H1 (cell line): ENCODE measurements at regions not wholly inside any gene's neighbourhood (a gene's known extent, or its start where the extent isn't known, plus 50 kb on each side); places are given as distances from the start of the nearest gene placed in this dataset.

Source experiments
- CTCF ChIA-PET: fragments of 300-600 bp; sonication (Branson Sonifier 250); formaldehyde crosslinking; loops from one replicate; lab custom pipeline; 2021; ENCODE audit not compliant: partially characterized antibody; lab: Charles Lee
- POLR2A ChIA-PET: fragments of 300-600 bp; sonication (Branson Sonifier 250); formaldehyde crosslinking; loops from one replicate; lab custom pipeline; 2021; ENCODE audit warnings: inconsistent platforms; ENCODE audit not compliant: partially characterized antibody; lab: Charles Lee
- DNase-seq, 2 experiments: peaks; one replicate each; pipeline versions ENCODE4 v3.0.0 to v3.0.0-alpha.2; 2010 to 2022; ENCODE audit warnings: low spot score in 2 of 2, low read depth in 1 of 2, mixed read lengths in 1 of 2
- FAIRE-seq: peaks from 2 replicates; lab custom pipeline; 2011; peaks lifted over from hg19 to GRCh38; lab: Jason Lieb, UNC
- H2AFZ ChIP-seq: 2 replicates; pipeline ENCODE4 v1.8.1; 2012; ENCODE audit warnings: low read length, inconsistent platforms
- H2AK5ac ChIP-seq: 2 replicates; pipeline ENCODE4 v1.6.1; 2013; ENCODE audit warnings: low read depth, low read length
- H2BK120ac ChIP-seq: replicated peaks from 2 replicates; pipeline ENCODE3; 2013; ENCODE audit warnings: low read depth, low read length, inconsistent platforms
- H2BK12ac ChIP-seq: 2 replicates; pipeline ENCODE4 v1.6.1; 2013; ENCODE audit warnings: low read depth, low read length
- H2BK15ac ChIP-seq: 2 replicates; pipeline ENCODE4 v1.6.1; 2013; ENCODE audit warnings: low read length
- H2BK20ac ChIP-seq: 2 replicates; pipeline ENCODE4 v1.6.1; 2013; ENCODE audit warnings: low read length
- H2BK5ac ChIP-seq: 2 replicates; pipeline ENCODE4 v1.6.1; 2013; ENCODE audit warnings: low read depth, low read length
- H3K14ac ChIP-seq: 2 replicates; pipeline ENCODE4 v1.6.1; 2013; ENCODE audit warnings: inconsistent platforms; ENCODE audit not compliant: insufficient read length
- H3K18ac ChIP-seq: 2 replicates; pipeline ENCODE4 v1.6.1; 2013; ENCODE audit warnings: low read length; ENCODE audit errors: extremely low read depth
- H3K23ac ChIP-seq: 2 replicates; pipeline ENCODE4 v1.6.1; 2013; ENCODE audit warnings: inconsistent platforms; ENCODE audit not compliant: insufficient read length
- H3K23me2 ChIP-seq: 2 replicates; pipeline ENCODE4 v1.6.1; 2013; ENCODE audit warnings: low read depth, low read length
- H3K27ac ChIP-seq: 2 replicates; pipeline ENCODE4 v1.6.1; 2011; ENCODE audit warnings: low read depth, low read length, inconsistent platforms
- H3K27me3 ChIP-seq, 4 experiments: replicated peaks in 1 of 4; 1 replicate in 1 of 4; 2 replicates in 3 of 4; pipeline versions ENCODE4 v1.6.1 to v1.8.1; 2011 to 2013; ENCODE audit warnings: low read length in 3 of 4, mild to moderate bottlenecking in 3 of 4, inconsistent platforms in 2 of 4, mixed read lengths in 2 of 4, moderate library complexity in 1 of 4; ENCODE audit not compliant: control insufficient read depth in 3 of 4, insufficient read depth in 3 of 4; ENCODE audit errors: extremely low read depth in 1 of 4
- H3K36me3 ChIP-seq, 4 experiments: 2 replicates each; pipeline versions ENCODE4 v1.6.1 to v1.8.1; 2011 to 2013; ENCODE audit warnings: mild to moderate bottlenecking in 4 of 4, low read length in 3 of 4, moderate library complexity in 2 of 4, control low read depth in 1 of 4, inconsistent platforms in 1 of 4; ENCODE audit not compliant: insufficient read depth in 4 of 4, control insufficient read depth in 2 of 4
- H3K4ac ChIP-seq: replicated peaks from 2 replicates; pipeline ENCODE3; 2013; ENCODE audit warnings: low read length, low read depth, mixed read lengths, inconsistent platforms; ENCODE audit not compliant: insufficient read length
- H3K4me1 ChIP-seq, 4 experiments: replicated peaks in 1 of 4; 1 replicate in 1 of 4; 2 replicates in 3 of 4; pipeline versions ENCODE4 v1.6.1 to v1.8.1; 2011 to 2013; ENCODE audit warnings: low read length in 3 of 4, inconsistent platforms in 2 of 4, mixed read lengths in 1 of 4; ENCODE audit not compliant: insufficient read depth in 4 of 4, control insufficient read depth in 3 of 4
- H3K4me2 ChIP-seq, 2 experiments: 2 replicates each; pipeline versions ENCODE4 v1.6.1 to v1.8.1; 2011 to 2013; ENCODE audit warnings: low read depth in 2 of 2, low read length in 2 of 2, control low read depth in 1 of 2, inconsistent platforms in 1 of 2, mild to moderate bottlenecking in 1 of 2; ENCODE audit not compliant: insufficient read depth in 1 of 2
- H3K4me3 ChIP-seq, 4 experiments: fragments of 200-600, 300-600 bp in 1 of 4; sonication (generic), shearing (Covaris generic), sonication (Bioruptor Twin) in 1 of 4; 2 replicates each; pipeline versions ENCODE4 v1.5.1 to v1.8.1; 2011 to 2016; ENCODE audit warnings: low read length in 4 of 4, low read depth in 3 of 4, control low read depth in 2 of 4, inconsistent platforms in 2 of 4, mild to moderate bottlenecking in 2 of 4, mixed read lengths in 1 of 4, moderate library complexity in 1 of 4; ENCODE audit not compliant: insufficient read depth in 2 of 4; ENCODE audit errors: extremely low read depth in 1 of 4
- H3K56ac ChIP-seq: replicated peaks from 2 replicates; pipeline ENCODE3; 2013; ENCODE audit warnings: low read depth, mild to moderate bottlenecking, mixed read lengths, low read length, inconsistent platforms; ENCODE audit not compliant: insufficient read length
- H3K79me1 ChIP-seq: 2 replicates; pipeline ENCODE4 v1.6.1; 2013; ENCODE audit warnings: low read depth, low read length, control low read depth
- H3K79me2 ChIP-seq, 2 experiments: 2 replicates each; pipeline versions ENCODE4 v1.6.1 to v1.8.1; 2012 to 2013; ENCODE audit warnings: low read length in 2 of 2, mild to moderate bottlenecking in 2 of 2, inconsistent platforms in 1 of 2; ENCODE audit not compliant: insufficient read depth in 2 of 2, control insufficient read depth in 1 of 2
- H3K9ac ChIP-seq, 4 experiments: replicated peaks in 1 of 4; 1 replicate in 1 of 4; 2 replicates in 3 of 4; pipeline versions ENCODE4 v1.6.1 to v1.8.1; 2011 to 2013; ENCODE audit warnings: low read depth in 3 of 4, low read length in 3 of 4, control low read depth in 2 of 4, mild to moderate bottlenecking in 2 of 4, moderate library complexity in 2 of 4, inconsistent platforms in 1 of 4; ENCODE audit errors: extremely low read depth in 1 of 4
- H3K9me3 ChIP-seq, 2 experiments: 2 replicates each; pipeline versions ENCODE4 v1.6.1 to v1.8.1; 2012 to 2013; ENCODE audit warnings: mild to moderate bottlenecking in 2 of 2, moderate library complexity in 2 of 2, control low read depth in 1 of 2, inconsistent platforms in 1 of 2, low read depth in 1 of 2, low read length in 1 of 2, mixed read lengths in 1 of 2; ENCODE audit not compliant: insufficient read depth in 2 of 2
- H4K20me1 ChIP-seq, 2 experiments: replicated peaks in 1 of 2; 2 replicates each; pipeline versions ENCODE3 to v1.8.1; 2011 to 2013; ENCODE audit warnings: inconsistent platforms in 2 of 2, low read length in 2 of 2, mild to moderate bottlenecking in 1 of 2; ENCODE audit not compliant: insufficient read depth in 2 of 2, control insufficient read depth in 1 of 2
- H4K5ac ChIP-seq: 2 replicates; pipeline ENCODE4 v1.6.1; 2013; ENCODE audit warnings: low read length, low read depth, mixed read lengths, inconsistent platforms; ENCODE audit not compliant: insufficient read length
- H4K8ac ChIP-seq: 2 replicates; pipeline ENCODE4 v1.8.0; 2013; ENCODE audit warnings: mild to moderate bottlenecking, moderate library complexity, low read length, inconsistent platforms; ENCODE audit not compliant: insufficient read depth; ENCODE audit errors: extremely low read depth
- H4K91ac ChIP-seq: replicated peaks from 2 replicates; pipeline ENCODE3; 2013; ENCODE audit warnings: low read length, mixed read lengths, inconsistent platforms; ENCODE audit not compliant: insufficient read length
- BACH1 ChIP-seq: IDR thresholded peaks from 2 replicates; pipeline ENCODE4 v1.6.1; 2012; ENCODE audit warnings: low read length, improper control_type of control experiment
- EP300 ChIP-seq, 2 experiments: IDR thresholded peaks; 1 replicate in 1 of 2; 2 replicates in 1 of 2; pipeline ENCODE4 v1.6.1; 2011 to 2012; ENCODE audit warnings: low read depth in 2 of 2, low read length in 2 of 2, mild to moderate bottlenecking in 2 of 2, borderline replicate concordance in 1 of 2, inconsistent platforms in 1 of 2, moderate library complexity in 1 of 2
- GABPA ChIP-seq: IDR thresholded peaks from 2 replicates; pipeline ENCODE4 v1.6.1; 2011; ENCODE audit warnings: mild to moderate bottlenecking, low read length, moderate library complexity, borderline replicate concordance; ENCODE audit not compliant: insufficient read depth
- NANOG ChIP-seq: IDR thresholded peaks from 2 replicates; pipeline ENCODE4 v1.6.1; 2011; ENCODE audit warnings: low read length, low read depth, mild to moderate bottlenecking, inconsistent platforms; ENCODE audit not compliant: insufficient read depth, poor library complexity, severe bottlenecking
- RFX5 ChIP-seq: IDR thresholded peaks from 2 replicates; pipeline ENCODE4 v1.6.1; 2011; ENCODE audit warnings: low read depth, low read length, improper control_type of control experiment, borderline replicate concordance
- SIN3A ChIP-seq, 2 experiments: IDR thresholded peaks in 1 of 2; conservative IDR thresholded peaks in 1 of 2; 2 replicates each; pipeline ENCODE4 v1.6.1; 2011 to 2012; ENCODE audit warnings: low read length in 2 of 2, improper control_type of control experiment in 1 of 2, low read depth in 1 of 2, mild to moderate bottlenecking in 1 of 2
- TCF12 ChIP-seq: IDR thresholded peaks from 2 replicates; pipeline ENCODE4 v1.6.1; 2011; ENCODE audit warnings: low read depth, mild to moderate bottlenecking, low read length
- WGBS, 2 experiments: shearing (Covaris generic) in 1 of 2; methylation state at CpG; one replicate each; pipeline versions ENCODE4 v1.1.6 to v1.1.7; 2013 to 2015; ENCODE audit warnings: low lambda C conversion rate in 2 of 2, mixed read lengths in 2 of 2, inconsistent platforms in 1 of 2, low coverage in 1 of 2, missing lambda C conversion rate in 1 of 2; ENCODE audit not compliant: insufficient replicate concordance in 2 of 2, insufficient coverage in 1 of 2, insufficient read length in 1 of 2; ENCODE audit errors: extremely low coverage in 1 of 2, missing lambda C conversion rate in 1 of 2; 5-methylcytosine and 5-hydroxymethylcytosine counted together

DNA sequence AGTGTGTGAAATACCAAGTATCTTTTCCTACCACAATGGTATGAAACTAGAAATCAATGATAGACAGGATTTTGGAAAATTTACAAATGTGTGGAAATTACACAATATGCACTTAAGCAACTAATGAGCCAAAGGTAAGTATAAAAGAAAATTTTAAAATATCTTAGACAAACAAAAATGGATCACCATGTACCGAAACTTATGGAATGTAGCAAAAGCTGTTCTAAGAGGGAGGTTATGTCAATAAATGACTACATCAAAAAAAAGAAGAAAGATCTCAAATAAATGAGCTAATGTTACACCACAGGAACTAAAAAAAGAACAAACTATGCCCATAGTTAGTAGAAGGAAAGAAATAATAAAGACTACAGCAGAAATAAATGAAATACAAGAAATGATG, 1084.1 kb downstream of the TECRL start:
- H3K14ac ChIP-seq: no peak overlapping the region
- no peak overlapping the region for H2BK12ac ChIP-seq
- no peak overlapping the region for H3K4me3 ChIP-seq
- CTCF ChIA-PET: no interaction called here
- no peaks in the 10 kb centered on the region for H4K20me1 ChIP-seq
- H3K23me2 ChIP-seq: no peaks in the 10 kb centered on the region; the same call in 1 of the 2 replicates
- no peak for DNase-seq
- H3K9me3 ChIP-seq: peaks cover 5 to 15% of the 10 kb centered on the region in 2 experiments; a peak in 3 of 4 replicates
- H3K18ac ChIP-seq: no peak overlapping the region
- H3K9ac ChIP-seq: no peak overlapping the region
- H2BK120ac ChIP-seq: no peak overlapping the region
- H3K79me1 ChIP-seq: no peaks in the 10 kb centered on the region
- no peaks in the 10 kb centered on the region for H3K27me3 ChIP-seq
- no peak overlapping the region for H4K91ac ChIP-seq
- TF ChIP-seq TCF12 (no peak), RFX5 (no peak), SIN3A (conservative IDR thresholded peaks at IDR 0.05 in 1 of 2, IDR thresholded peaks at IDR 0.05 in 1 of 2; ENCODE audit: low read depth in 1 of 2, low read length in 2 of 2) (no peak), EP300 (IDR thresholded peaks at IDR 0.05; ENCODE audit: borderline replicate concordance in 1 of 2, low read depth in 2 of 2, low read length in 2 of 2) (no peak), BACH1 (no peak), NANOG (no peak), GABPA (no peak)
- H3K4me1 ChIP-seq: no peaks in the 10 kb centered on the region
- 95% methylated on average over 1 of the region's 1 CpG; no CpG with 5 or more reads in 1 of the 2 experiments for WGBS, 2 experiments
- no peak overlapping the region for H2BK15ac ChIP-seq
- no peak overlapping the region for H2AK5ac ChIP-seq
- no peak for FAIRE-seq
- no peak overlapping the region for H2AFZ ChIP-seq
- H4K8ac ChIP-seq: no peak overlapping the region
- no peak overlapping the region for H3K23ac ChIP-seq
- POLR2A ChIA-PET: no interaction called here
- H3K56ac ChIP-seq: no peak overlapping the region
- H3K4me2 ChIP-seq: no peak overlapping the region
- H3K27ac ChIP-seq: no peak overlapping the region
- H3K79me2 ChIP-seq: no peaks in the 10 kb centered on the region
- H2BK5ac ChIP-seq: no peak overlapping the region
- no peak overlapping the region for H4K5ac ChIP-seq
- H2BK20ac ChIP-seq: no peak overlapping the region
- peaks cover 0 to 3% (median 0%) of the 10 kb centered on the region in 4 experiments; a peak in 1 of 8 replicates for H3K36me3 ChIP-seq
- no peak overlapping the region for H3K4ac ChIP-seq
